HL-60 (cell line): ENCODE measurements at regions not wholly inside any gene's neighbourhood (a gene's known extent, or its start where the extent isn't known, plus 50 kb on each side); places are given as distances from the start of the nearest gene placed in this dataset.
"Not testable (repeated sequence)": the region's sequence is repeated elsewhere in the genome, so short reads cannot be mapped to it uniquely, and the experiment has no call there.

Experiments
- DNase-seq, 2 experiments: peaks; one replicate each; pipeline ENCODE4 v3.0.0-alpha.2; 2010 to 2020; ENCODE audit warnings: low read depth in 1 of 2, low spot score in 1 of 2
- H3K27ac ChIP-seq: fragments of 250-450 bp; sonication (Bioruptor Pico); replicated peaks from 2 replicates; pipeline ENCODE4 v1.5.1; 2020; ENCODE audit warnings: mild to moderate bottlenecking, moderate library complexity
- H3K27me3 ChIP-seq: fragments of 250-450 bp; sonication (Bioruptor Pico); 2 replicates; pipeline ENCODE4 v1.5.1; 2021; ENCODE audit warnings: mild to moderate bottlenecking, moderate library complexity; ENCODE audit not compliant: insufficient read depth, poor library complexity, severe bottlenecking
- H3K4me3 ChIP-seq: replicated peaks from 2 replicates; pipeline ENCODE4 v1.5.1; 2011; ENCODE audit warnings: mild to moderate bottlenecking, control low read depth, low read length; ENCODE audit not compliant: insufficient read depth
- CTCF ChIP-seq: IDR thresholded peaks from one replicate; pipeline ENCODE4 v1.5.1; 2011; ENCODE audit warnings: low read length, control low read depth, inconsistent platforms; ENCODE audit not compliant: insufficient read depth
- GABPA ChIP-seq: IDR thresholded peaks from 2 replicates; pipeline ENCODE4 v1.6.1; 2012; ENCODE audit warnings: low read depth
- POLR2AphosphoS5 ChIP-seq: IDR thresholded peaks from 2 replicates; pipeline ENCODE4 v1.6.1; 2012; ENCODE audit warnings: low read depth
- REST ChIP-seq: IDR thresholded peaks from 2 replicates; pipeline ENCODE4 v1.6.1; 2012; ENCODE audit warnings: low read depth; ENCODE audit not compliant: insufficient replicate concordance
- SPI1 ChIP-seq: IDR thresholded peaks from 2 replicates; pipeline ENCODE4 v1.6.1; 2012; ENCODE audit warnings: low read depth, mild to moderate bottlenecking, borderline replicate concordance

- Histone ChIP-seq H3K4me3 (no peak overlapping the region), H3K27ac (no peak overlapping the region), H3K27me3 (no peaks in the 10 kb centered on the region)
- TF ChIP-seq CTCF, result no peak
- DNase-seq, result no peak
These were observed 888.8 kb upstream of the SOX11 start for GRCh38 chr2:4803396-4803795.

- not testable (repeated sequence) for H3K4me3 ChIP-seq, H3K27me3 ChIP-seq, DNase-seq, H3K27ac ChIP-seq
These were observed 878.0 kb upstream of the SOX11 start for GRCh38 chr2:4814137-4814536.

DNA sequence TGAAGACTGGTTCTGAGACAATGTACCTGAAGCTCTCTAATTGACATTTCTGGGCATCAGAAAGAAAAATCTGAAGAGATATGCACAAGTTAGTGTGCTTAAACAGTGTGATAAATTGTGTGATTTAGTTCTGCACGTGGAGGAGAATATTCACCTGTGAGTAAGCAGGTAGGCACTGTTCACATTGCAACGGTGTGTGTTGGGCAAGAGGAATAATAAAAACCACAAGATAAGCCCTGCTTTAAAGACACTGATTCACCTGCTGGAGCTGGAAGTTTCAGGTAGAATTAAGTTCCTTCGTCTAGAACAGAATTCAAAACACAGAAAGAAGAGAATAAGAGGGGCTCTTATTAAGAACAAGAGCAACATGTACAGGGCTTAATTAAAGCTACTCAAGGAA is 864.3 kb upstream of the SOX11 start:
- TF ChIP-seq CTCF, result no peak
- no peak for TF ChIP-seq GABPA
- no peak for TF ChIP-seq SPI1
- TF ChIP-seq POLR2AphosphoS5, result no peak
- no peak for TF ChIP-seq REST
- no peak overlapping the region for H3K27ac ChIP-seq
- DNase-seq, result no peak
- no peaks in the 10 kb centered on the region for H3K27me3 ChIP-seq
- H3K4me3 ChIP-seq, result no peak overlapping the region

GRCh38 chr2:4828682-4829374 is 863.4 kb upstream of the SOX11 start:
- H3K4me3 ChIP-seq, result no peak overlapping the region
- TF ChIP-seq CTCF, result no peak
- no peak for TF ChIP-seq GABPA
- TF ChIP-seq SPI1, result no peak
- no peak for TF ChIP-seq REST
- TF ChIP-seq POLR2AphosphoS5, result no peak
- H3K27ac ChIP-seq, result no peak overlapping the region
- no peaks in the 10 kb centered on the region for H3K27me3 ChIP-seq
- DNase-seq, result no peak
